Ovary (tissue), 1 donor: ENCODE measurements at regions not wholly inside any gene's neighbourhood (a gene's known extent, or its start where the extent isn't known, plus 50 kb on each side); places are given as distances from the start of the nearest gene placed in this dataset.

Experiments used
- EP300 ChIP-seq: sonication (generic); formaldehyde crosslinking; IDR thresholded peaks from one replicate; pipeline ENCODE4 v1.6.1; 2017; ENCODE audit warnings: antibody characterized with exemption
- POLR2A ChIP-seq: fragments of 450-650 bp; IDR thresholded peaks from one replicate; pipeline ENCODE4 v1.6.1; 2017; ENCODE audit warnings: antibody characterized with exemption, mild to moderate bottlenecking, moderate library complexity

GRCh38 chr9:121598167-121598964 lies 53.1 kb upstream of the DAB2IP start:
- TF ChIP-seq EP300 (no peak), POLR2A (no peak)
